ENCODE measurements at regions not wholly inside any gene's neighbourhood (a gene's known extent, or its start where the extent isn't known, plus 50 kb on each side); places are given as distances from the start of the nearest gene placed in this dataset.

GRCh38 chr1:196115646-196116045, 492.6 kb downstream of the KCNT2 start:
- TF ChIP-seq, protein P1, sequence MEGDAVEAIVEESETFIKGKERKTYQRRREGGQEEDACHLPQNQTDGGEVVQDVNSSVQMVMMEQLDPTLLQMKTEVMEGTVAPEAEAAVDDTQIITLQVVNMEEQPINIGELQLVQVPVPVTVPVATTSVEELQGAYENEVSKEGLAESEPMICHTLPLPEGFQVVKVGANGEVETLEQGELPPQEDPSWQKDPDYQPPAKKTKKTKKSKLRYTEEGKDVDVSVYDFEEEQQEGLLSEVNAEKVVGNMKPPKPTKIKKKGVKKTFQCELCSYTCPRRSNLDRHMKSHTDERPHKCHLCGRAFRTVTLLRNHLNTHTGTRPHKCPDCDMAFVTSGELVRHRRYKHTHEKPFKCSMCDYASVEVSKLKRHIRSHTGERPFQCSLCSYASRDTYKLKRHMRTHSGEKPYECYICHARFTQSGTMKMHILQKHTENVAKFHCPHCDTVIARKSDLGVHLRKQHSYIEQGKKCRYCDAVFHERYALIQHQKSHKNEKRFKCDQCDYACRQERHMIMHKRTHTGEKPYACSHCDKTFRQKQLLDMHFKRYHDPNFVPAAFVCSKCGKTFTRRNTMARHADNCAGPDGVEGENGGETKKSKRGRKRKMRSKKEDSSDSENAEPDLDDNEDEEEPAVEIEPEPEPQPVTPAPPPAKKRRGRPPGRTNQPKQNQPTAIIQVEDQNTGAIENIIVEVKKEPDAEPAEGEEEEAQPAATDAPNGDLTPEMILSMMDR (IDR thresholded peaks at IDR 0.05) = no peak
- TF ChIP-seq EZH2 (IDR thresholded peaks at IDR 0.05) (no peak), EZH2phosphoT487 (IDR thresholded peaks at IDR 0.05) (no peak)

Measured in neural progenitor cell (in vitro differentiated cells).